Fibroblast of lung (primary cell): ENCODE measurements at regions not wholly inside any gene's neighbourhood (a gene's known extent, or its start where the extent isn't known, plus 50 kb on each side); places are given as distances from the start of the nearest gene placed in this dataset.

ENCODE experiments used
- DNase-seq, 2 donors: peaks; one replicate each; pipeline versions ENCODE4 v3.0.0 to v3.0.0-alpha.2; 2010; ENCODE audit warnings: low read depth in 2 of 2
- H2AFZ ChIP-seq: 2 replicates; pipeline ENCODE4 v1.5.1; 2012; ENCODE audit warnings: low read length, control low read depth, inconsistent platforms
- H3K27ac ChIP-seq: 2 replicates; pipeline ENCODE4 v1.5.1; 2011; ENCODE audit warnings: low read length, control low read depth; ENCODE audit not compliant: insufficient read depth
- H3K27me3 ChIP-seq: 2 replicates; pipeline ENCODE4 v1.5.1; 2011; ENCODE audit warnings: mild to moderate bottlenecking, low read length; ENCODE audit not compliant: control insufficient read depth, insufficient read depth
- H3K36me3 ChIP-seq: 2 replicates; pipeline ENCODE4 v1.5.1; 2011; ENCODE audit warnings: low read length; ENCODE audit not compliant: control insufficient read depth, insufficient read depth
- H3K4me1 ChIP-seq: 2 replicates; pipeline ENCODE4 v1.5.1; 2011; ENCODE audit warnings: low read length; ENCODE audit not compliant: control insufficient read depth, insufficient read depth; ENCODE audit errors: extremely low read depth
- H3K4me2 ChIP-seq: 2 replicates; pipeline ENCODE4 v1.5.1; 2011; ENCODE audit warnings: low read length, control low read depth; ENCODE audit not compliant: insufficient read depth; ENCODE audit errors: extremely low read depth
- H3K4me3 ChIP-seq, 4 experiments: fragments of 200-600 bp in 1 of 4; sonication (generic) in 1 of 4; replicated peaks in 1 of 4; 2 replicates each; pipeline ENCODE4 v1.5.1; 2011 to 2016; ENCODE audit warnings: low read length in 4 of 4, low read depth in 3 of 4, mild to moderate bottlenecking in 3 of 4, control low read depth in 2 of 4, inconsistent platforms in 1 of 4, mixed read lengths in 1 of 4; ENCODE audit not compliant: insufficient read depth in 1 of 4; ENCODE audit errors: control extremely low read depth in 1 of 4
- H3K79me2 ChIP-seq: 2 replicates; pipeline ENCODE4 v1.5.1; 2012; ENCODE audit warnings: mild to moderate bottlenecking, low read length, inconsistent platforms; ENCODE audit not compliant: control insufficient read depth, insufficient read depth
- H3K9ac ChIP-seq: 2 replicates; pipeline ENCODE4 v1.5.1; 2011; ENCODE audit warnings: mild to moderate bottlenecking, low read length, control low read depth; ENCODE audit not compliant: insufficient read depth
- H3K9me3 ChIP-seq: 2 replicates; pipeline ENCODE4 v1.5.1; 2012; ENCODE audit warnings: low read depth, low read length; ENCODE audit not compliant: control insufficient read depth, insufficient read depth
- H4K20me1 ChIP-seq: 2 replicates; pipeline ENCODE4 v1.5.1; 2011; ENCODE audit warnings: low read length; ENCODE audit not compliant: control insufficient read depth, insufficient read depth; ENCODE audit errors: extremely low read depth
- EZH2 ChIP-seq: IDR thresholded peaks from 2 replicates; pipeline ENCODE4 v1.5.1; 2012; ENCODE audit warnings: low read length, control low read depth, mild to moderate bottlenecking; ENCODE audit errors: missing control alignments
- TF ChIP-seq, protein P1 (sequence below), 2 donors: IDR thresholded peaks in 1 of 2; conservative IDR thresholded peaks in 1 of 2; 1 replicate in 1 of 2; 2 replicates in 1 of 2; pipeline ENCODE4 v1.5.1; 2011 to 2012; ENCODE audit warnings: low read length in 2 of 2, control low read depth in 1 of 2, inconsistent platforms in 1 of 2, low read depth in 1 of 2, mild to moderate bottlenecking in 1 of 2

DNA sequence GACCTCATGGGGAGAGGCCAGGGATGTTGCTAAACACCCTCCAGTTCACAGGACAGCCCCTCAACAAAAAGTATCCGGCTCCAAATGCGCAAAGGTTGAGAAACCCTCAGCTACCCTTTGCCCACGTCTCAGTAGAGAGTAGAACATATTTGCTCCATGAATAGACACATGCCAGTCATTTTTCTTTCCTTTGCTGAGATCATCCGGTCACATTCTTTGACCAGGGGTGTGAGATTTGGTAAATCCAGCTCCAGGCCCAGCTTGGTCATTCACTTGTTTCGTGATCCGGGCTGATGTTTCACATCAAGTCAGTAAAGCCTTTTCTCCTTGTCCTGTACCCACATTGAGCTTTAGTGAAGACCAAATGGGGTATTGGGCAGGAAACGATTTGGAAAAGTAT, 83.6 kb upstream of the LHX5 start:
- no peak for TF ChIP-seq EZH2
- TF ChIP-seq, protein P1, sequence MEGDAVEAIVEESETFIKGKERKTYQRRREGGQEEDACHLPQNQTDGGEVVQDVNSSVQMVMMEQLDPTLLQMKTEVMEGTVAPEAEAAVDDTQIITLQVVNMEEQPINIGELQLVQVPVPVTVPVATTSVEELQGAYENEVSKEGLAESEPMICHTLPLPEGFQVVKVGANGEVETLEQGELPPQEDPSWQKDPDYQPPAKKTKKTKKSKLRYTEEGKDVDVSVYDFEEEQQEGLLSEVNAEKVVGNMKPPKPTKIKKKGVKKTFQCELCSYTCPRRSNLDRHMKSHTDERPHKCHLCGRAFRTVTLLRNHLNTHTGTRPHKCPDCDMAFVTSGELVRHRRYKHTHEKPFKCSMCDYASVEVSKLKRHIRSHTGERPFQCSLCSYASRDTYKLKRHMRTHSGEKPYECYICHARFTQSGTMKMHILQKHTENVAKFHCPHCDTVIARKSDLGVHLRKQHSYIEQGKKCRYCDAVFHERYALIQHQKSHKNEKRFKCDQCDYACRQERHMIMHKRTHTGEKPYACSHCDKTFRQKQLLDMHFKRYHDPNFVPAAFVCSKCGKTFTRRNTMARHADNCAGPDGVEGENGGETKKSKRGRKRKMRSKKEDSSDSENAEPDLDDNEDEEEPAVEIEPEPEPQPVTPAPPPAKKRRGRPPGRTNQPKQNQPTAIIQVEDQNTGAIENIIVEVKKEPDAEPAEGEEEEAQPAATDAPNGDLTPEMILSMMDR (conservative IDR thresholded peaks at IDR 0.05 in 1 of 2, IDR thresholded peaks at IDR 0.05 in 1 of 2; ENCODE audit: low read depth in 1 of 2, low read length in 2 of 2): no peak
- Histone ChIP-seq H3K36me3 (no peaks in the 10 kb centered on the region), H3K9me3 (no peaks in the 10 kb centered on the region), H4K20me1 (no peaks in the 10 kb centered on the region), H3K4me2 (no peak overlapping the region), H3K9ac (no peak overlapping the region), H3K27me3 (no peaks in the 10 kb centered on the region), H2AFZ (no peak overlapping the region), H3K79me2 (no peaks in the 10 kb centered on the region), H3K4me1 (no peaks in the 10 kb centered on the region), H3K27ac (no peak overlapping the region), H3K4me3 (no peak overlapping the region)
- no peak for DNase-seq

DNA sequence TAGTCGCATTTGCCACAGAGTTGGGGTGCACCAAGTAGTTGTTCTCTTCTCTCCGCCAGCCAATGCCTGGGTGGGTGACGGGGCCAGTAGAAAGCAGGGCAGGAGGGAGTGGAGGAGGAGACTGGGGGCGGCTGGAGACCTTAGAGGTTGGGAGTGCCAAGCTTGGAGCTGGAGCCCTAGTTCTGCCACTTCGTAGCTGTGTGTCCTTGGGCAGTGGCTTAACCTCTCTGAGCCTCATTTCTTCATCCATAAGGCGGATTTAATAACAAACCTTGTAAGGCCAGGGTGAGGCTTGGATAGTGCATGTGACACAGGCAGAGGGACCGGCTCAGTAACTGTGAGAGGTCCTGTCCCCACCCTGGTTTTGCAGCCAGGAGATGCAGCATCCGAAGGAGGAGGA, 81.1 kb upstream of the LHX5 start:
- H3K9ac ChIP-seq: no peak overlapping the region
- DNase-seq: no peak
- no peaks in the 10 kb centered on the region for H3K79me2 ChIP-seq
- H2AFZ ChIP-seq: no peak overlapping the region
- H3K27ac ChIP-seq: no peak overlapping the region
- H3K27me3 ChIP-seq: no peaks in the 10 kb centered on the region
- H3K4me3 ChIP-seq: no peak overlapping the region
- H3K9me3 ChIP-seq: no peaks in the 10 kb centered on the region
- TF ChIP-seq EZH2: no peak
- TF ChIP-seq, protein P1 (conservative IDR thresholded peaks at IDR 0.05 in 1 of 2, IDR thresholded peaks at IDR 0.05 in 1 of 2; ENCODE audit: low read depth in 1 of 2, low read length in 2 of 2): no peak
- H3K4me2 ChIP-seq: no peak overlapping the region
- H3K36me3 ChIP-seq: no peaks in the 10 kb centered on the region
- H3K4me1 ChIP-seq: no peaks in the 10 kb centered on the region
- H4K20me1 ChIP-seq: no peaks in the 10 kb centered on the region

DNA sequence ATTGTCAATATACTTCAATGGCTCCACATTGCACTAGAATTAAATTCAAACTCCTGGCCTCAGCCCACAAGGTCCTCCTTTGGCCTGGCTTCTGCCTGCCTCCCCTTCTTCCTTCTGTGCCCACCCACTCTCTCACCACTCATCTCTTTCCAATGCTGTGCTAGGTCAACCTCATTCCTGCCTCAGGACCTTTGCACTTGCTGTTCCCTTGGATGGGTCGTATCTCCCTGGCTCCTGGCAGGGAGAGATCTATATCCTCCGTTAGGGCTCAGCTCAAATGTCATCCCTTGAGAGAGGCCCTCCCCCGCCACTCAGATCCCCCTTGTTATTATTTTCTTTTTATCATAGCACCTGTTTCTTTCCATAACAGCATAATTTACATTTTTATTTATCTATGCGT, 79.9 kb upstream of the LHX5 start:
- DNase-seq: no peak
- no peaks in the 10 kb centered on the region for H3K9me3 ChIP-seq
- no peaks in the 10 kb centered on the region for H3K4me1 ChIP-seq
- no peaks in the 10 kb centered on the region for H3K79me2 ChIP-seq
- no peak for TF ChIP-seq EZH2
- TF ChIP-seq, protein P1 (conservative IDR thresholded peaks at IDR 0.05 in 1 of 2, IDR thresholded peaks at IDR 0.05 in 1 of 2; ENCODE audit: low read depth in 1 of 2, low read length in 2 of 2): no peak
- no peak overlapping the region for H2AFZ ChIP-seq
- no peak overlapping the region for H3K4me3 ChIP-seq
- no peaks in the 10 kb centered on the region for H4K20me1 ChIP-seq
- H3K36me3 ChIP-seq: no peaks in the 10 kb centered on the region
- no peak overlapping the region for H3K27ac ChIP-seq
- no peak overlapping the region for H3K4me2 ChIP-seq
- H3K9ac ChIP-seq: no peak overlapping the region
- no peaks in the 10 kb centered on the region for H3K27me3 ChIP-seq
